ENCODE measurements at regions not wholly inside any gene's neighbourhood (a gene's known extent, or its start where the extent isn't known, plus 50 kb on each side); places are given as distances from the start of the nearest gene placed in this dataset.

- no peak for DNase-seq
Observed at GRCh38 chr3:82080792-82081191, 319.3 kb upstream of the GBE1 start.

DNA sequence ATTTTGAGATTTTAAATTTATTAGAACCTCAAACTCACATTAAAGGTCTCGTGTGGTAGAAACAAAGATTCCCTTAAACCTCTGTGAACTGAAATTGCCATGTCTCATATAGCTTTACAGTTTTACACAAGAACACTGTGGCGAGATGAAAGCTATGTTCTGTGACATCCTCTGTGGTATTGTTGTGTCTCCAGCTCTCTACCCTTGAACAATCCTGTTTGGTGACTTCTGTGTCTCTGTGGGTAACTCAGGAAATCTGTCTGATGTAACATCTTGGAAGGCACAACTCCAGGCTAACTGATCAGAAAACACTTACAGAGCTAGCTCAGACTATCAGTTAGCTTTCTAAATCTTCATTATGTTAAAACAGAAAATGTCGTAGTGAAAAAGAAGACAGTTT, 318.8 kb upstream of the GBE1 start:
- no peak for DNase-seq

DNA sequence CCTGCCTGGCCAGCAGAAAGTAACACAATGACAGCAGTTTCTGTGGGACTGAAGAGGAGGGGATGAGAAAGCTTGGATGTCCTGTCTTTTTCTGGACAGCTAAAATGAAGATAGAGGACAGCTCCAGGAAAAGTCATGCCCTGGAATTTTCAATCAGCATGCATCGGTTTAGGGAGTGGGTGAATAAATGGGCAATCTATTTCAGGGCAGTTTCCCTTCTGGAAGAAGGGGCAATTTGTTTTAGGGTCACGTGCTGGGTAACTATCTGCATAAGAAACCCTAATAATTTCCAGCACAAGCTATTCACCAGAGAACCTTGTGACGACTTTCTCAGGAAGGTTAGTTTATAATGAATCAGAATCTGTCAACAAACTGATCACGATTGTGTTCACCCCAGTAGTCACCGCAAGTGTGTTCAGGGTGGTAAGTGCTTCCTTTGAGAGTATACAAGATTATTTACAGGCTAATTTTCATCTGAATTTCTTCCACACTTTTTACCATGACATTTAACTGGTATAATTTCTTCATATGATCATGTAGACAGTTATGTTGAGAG, 318.0 kb upstream of the GBE1 start:
- DNase-seq: no peak

DNA sequence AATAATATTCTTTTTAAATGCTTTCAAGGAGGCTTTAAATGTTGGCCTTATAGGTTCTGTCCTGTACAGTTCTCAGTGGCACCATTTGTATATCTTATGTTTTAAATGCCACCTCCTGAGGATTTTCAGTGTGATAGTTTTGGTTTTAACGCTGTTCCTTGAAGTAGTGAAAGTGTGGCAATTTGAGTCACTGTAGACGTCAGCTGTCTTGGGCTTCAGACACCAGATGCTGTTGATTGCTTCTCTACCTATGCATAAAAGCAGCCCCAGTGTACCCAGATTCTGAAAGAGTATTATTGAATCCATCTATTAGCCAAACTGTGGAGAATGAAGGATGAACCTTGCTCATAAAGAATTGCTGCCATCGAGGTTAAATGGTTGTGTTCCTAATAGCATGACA, 316.8 kb upstream of the GBE1 start:
- no peak for DNase-seq

GRCh38 chr3:82067420-82067819, 306.0 kb upstream of the GBE1 start:
- DNase-seq: no peak

GRCh38 chr3:82058809-82059208, 297.4 kb upstream of the GBE1 start:
- DNase-seq: no peak

GRCh38 chr3:82055792-82056191, 294.3 kb upstream of the GBE1 start:
- DNase-seq: no peak

DNA sequence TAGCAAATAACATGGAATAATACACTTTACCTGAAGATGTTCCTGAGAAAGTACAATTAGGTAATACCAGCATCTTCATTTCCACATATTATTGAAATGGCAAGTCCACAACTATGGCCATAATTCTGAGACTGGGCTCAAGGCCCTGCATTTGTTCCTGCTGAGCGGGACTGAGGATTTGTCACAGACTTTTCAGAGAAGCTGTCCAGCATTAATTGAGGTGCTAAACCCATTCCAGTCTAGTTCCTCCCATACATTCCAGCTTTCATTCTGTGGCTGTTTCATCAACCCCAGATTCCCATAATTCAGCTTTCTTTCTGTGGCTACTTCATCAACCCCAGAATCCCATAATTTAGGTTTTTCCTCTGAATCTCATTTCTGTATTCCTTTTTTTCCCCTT, 293.4 kb upstream of the GBE1 start:
- DNase-seq: no peak

- no peak for DNase-seq
Observed at GRCh38 chr3:82053236-82053635, 291.8 kb upstream of the GBE1 start.

GRCh38 chr3:82050382-82050781, 288.9 kb upstream of the GBE1 start:
- no peak for DNase-seq

DNA sequence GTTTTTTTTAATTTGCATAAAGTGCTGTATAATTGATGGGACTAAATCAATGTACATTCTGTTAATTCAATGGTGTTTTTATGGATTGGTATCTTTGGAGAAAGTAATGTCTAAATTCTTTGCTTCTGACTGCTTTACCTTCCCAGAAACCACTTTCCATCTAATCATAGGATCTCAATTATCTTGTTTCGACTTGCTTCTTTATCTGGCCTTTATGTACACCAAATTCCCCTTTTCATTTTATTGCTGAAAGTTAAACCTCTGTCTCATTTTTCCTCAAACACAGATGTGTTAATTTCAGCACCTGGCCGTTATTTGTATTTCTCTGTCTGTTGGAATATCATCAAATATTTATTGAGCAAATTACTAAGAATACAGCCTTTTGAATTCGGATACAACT, 287.3 kb upstream of the GBE1 start:
- DNase-seq: no peak

GRCh38 chr3:82044930-82045705, 283.7 kb upstream of the GBE1 start:
- DNase-seq: no peak

- no peak for DNase-seq
Observed at GRCh38 chr3:82038556-82038955, 277.1 kb upstream of the GBE1 start.

DNA sequence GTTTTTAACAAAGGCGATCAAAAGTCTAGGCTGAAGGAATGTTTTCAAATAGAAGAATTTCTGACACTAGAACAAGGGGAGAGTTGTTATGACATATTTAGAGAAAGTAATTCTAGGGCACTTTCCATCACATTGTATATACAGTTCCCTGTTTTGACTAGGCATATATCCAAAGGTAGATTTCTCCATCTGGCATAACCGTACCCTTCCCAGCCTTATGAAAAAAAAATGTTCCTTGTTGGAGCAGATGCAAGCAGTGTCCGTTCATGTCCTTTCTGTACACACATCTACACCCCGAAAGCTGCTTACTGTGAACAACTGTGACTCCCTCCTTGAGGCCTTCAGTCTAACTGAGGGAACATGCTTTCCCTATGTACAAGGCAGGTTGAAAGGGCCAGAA, 271.7 kb upstream of the GBE1 start:
- no peak for DNase-seq

- DNase-seq: no peak
Observed at GRCh38 chr3:82031596-82031995, 270.2 kb upstream of the GBE1 start.

- no peak for DNase-seq
Observed at GRCh38 chr3:82030916-82031315, 269.5 kb upstream of the GBE1 start.

DNA sequence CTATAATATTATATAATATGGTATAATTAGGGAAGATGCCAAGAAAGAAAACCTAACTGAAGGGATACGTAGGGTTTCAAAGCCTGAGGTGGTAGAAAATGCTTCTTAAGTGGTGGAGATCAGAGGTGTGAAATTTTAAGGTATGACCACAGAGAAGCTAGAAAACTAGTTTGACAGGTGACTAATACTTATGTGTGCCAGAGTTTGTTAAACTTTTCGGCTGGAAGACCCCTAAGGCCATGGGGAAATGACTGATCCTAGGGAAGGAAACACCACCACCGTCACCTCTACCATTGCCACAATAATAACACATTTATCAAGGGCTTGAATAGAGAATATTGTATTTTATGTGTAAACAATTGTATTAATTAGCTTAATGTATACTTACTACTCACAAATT, 261.4 kb upstream of the GBE1 start:
- no peak for DNase-seq

GRCh38 chr3:82020282-82020681, 258.8 kb upstream of the GBE1 start:
- DNase-seq: no peak

GRCh38 chr3:82015241-82015640, 253.8 kb upstream of the GBE1 start:
- no peak for DNase-seq

- no peak for DNase-seq
Observed at GRCh38 chr3:82012775-82013174, 251.3 kb upstream of the GBE1 start.

DNA sequence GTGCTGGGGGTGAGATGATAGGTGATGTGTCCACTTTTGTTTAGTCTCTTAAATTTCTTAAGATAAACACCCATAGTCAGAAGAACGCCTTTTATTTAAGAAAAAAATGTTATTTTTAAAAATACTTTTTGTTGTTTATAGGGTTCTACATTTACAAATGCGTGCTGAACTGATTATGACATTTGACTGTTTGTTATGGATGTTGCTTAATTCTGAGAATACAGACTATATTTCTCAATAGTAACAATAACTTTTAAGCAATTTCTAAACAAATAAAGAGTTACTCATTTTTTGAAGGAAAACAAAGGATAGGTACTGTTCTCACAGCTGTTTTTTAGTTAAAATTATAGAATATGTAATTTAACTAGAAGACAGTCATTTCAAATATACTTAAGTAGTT, 249.9 kb upstream of the GBE1 start:
- DNase-seq: no peak

DNA sequence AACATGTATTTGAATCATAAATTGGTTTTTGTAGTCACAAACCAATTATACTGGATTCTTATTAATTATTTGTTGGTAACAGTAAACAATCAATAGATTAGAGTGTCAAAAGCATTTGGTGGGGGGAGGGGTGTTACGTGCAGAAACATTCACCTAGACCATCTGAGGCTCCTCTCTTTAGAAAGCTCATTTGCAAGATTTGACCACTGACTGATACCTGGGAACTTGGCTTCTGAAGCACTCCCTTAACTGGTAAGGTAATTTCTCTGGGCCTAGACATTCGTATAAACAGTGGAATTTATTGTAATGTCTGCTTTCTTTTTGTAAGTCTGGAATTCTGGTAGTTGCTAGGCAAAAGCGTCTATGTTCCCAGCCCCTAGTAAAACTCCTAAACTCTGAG, 243.8 kb upstream of the GBE1 start:
- DNase-seq: no peak

DNA sequence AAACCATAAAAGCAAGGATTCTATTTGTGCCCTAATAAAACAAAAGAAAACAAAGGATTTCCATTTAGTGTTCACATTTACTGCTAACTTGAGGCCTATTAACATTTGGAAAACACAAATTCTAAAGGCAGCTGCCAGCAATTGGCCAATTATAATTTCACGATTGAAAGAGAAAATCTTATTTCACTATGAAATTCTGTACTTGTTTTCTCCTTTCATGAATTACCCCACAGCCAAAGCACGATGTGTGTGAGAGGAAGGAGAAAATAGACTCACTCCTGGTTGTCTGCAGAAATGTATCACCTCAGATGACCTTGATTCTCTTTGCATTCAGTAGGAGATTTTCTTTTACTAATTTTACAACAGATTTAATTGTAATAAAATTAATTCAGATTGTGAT, 242.8 kb upstream of the GBE1 start:
- no peak for DNase-seq

DNA sequence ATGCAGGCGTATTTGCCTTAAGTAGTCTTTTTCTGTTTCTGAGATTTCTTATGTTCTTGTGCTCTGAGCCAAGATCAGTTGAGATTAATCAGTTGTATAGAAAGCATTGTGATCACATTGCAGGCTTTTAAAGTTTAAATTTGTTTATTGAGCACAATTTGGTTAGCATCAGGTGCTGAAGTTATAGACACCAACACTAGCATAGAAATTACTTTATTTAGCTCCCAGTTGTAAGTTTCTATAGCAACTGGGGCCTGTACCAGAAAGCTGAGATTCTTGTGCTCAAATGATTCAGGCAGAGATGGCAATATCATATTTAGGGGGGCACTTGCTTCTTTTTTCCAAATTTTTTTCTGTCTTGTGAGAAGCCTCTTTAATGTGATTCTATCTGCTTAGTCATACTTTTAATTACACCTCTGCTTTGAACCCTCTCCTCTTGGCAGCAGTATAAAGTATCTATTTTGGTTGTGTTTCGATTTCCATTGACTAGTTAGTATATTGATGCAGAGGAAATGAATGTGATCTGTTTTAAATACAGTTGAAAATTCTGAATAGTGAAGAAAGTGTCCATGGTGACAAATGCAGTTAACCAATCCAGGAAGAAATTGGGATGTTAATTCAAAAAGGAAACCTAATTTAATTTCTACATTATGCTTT, 241.7 kb upstream of the GBE1 start:
- no peak for DNase-seq

- DNase-seq: no peak
Observed at GRCh38 chr3:82002491-82002890, 241.0 kb upstream of the GBE1 start.
